C4-2B (cell line): ENCODE measurements at regions not wholly inside any gene's neighbourhood (a gene's known extent, or its start where the extent isn't known, plus 50 kb on each side); places are given as distances from the start of the nearest gene placed in this dataset.

ENCODE experiments used
- ZFX ChIP-seq: fragments of 450-650 bp; IDR thresholded peaks from 2 replicates; pipeline ENCODE4 v1.6.1; 2017
- TF ChIP-seq, protein P1 (sequence below): fragments of 450-650 bp; conservative IDR thresholded peaks from 2 replicates; pipeline ENCODE4 v1.5.1; 2017; ENCODE audit warnings: mild to moderate bottlenecking

DNA sequence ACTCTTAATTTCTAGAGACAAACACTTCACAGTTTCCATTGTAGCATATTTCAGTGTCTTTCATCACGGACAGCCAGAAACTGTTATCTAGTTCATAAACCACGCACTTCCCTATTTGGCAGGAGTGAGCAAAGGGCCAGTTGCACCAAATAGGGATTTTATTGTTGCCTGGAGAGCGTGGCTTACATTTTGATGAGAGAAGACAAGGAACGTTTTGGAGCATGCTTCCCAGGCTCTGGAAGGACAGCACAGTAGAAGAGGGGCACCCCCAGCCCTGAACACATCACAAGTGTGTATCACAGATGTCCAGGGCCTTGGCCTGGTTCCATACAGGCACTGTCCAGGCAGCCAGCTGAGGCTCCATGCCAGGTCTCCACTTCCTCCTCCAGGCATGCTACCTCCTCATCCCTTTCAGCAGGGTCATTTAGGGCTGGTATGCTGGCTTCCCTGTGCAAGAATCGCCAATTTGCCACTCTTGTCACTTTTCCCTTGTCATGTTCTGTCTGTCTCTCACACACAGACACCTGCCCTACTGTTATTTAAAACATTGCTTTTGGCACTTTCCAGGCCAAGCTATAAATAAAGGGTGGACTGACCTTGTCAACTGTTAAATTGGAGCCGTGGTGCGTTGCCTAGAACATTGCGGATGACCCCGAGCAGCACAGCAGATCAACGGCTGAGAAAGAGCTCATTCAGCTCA, 235.0 kb upstream of the GMDS start:
- TF ChIP-seq, protein P1, sequence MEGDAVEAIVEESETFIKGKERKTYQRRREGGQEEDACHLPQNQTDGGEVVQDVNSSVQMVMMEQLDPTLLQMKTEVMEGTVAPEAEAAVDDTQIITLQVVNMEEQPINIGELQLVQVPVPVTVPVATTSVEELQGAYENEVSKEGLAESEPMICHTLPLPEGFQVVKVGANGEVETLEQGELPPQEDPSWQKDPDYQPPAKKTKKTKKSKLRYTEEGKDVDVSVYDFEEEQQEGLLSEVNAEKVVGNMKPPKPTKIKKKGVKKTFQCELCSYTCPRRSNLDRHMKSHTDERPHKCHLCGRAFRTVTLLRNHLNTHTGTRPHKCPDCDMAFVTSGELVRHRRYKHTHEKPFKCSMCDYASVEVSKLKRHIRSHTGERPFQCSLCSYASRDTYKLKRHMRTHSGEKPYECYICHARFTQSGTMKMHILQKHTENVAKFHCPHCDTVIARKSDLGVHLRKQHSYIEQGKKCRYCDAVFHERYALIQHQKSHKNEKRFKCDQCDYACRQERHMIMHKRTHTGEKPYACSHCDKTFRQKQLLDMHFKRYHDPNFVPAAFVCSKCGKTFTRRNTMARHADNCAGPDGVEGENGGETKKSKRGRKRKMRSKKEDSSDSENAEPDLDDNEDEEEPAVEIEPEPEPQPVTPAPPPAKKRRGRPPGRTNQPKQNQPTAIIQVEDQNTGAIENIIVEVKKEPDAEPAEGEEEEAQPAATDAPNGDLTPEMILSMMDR, result no peak
- no peak for TF ChIP-seq ZFX
